Mucosa of gallbladder (tissue), 1 donor: ENCODE measurements at regions not wholly inside any gene's neighbourhood (a gene's known extent, or its start where the extent isn't known, plus 50 kb on each side); places are given as distances from the start of the nearest gene placed in this dataset.

Source experiments
- DNase-seq: peaks from one replicate; pipeline ENCODE4 v3.0.0-alpha.2; 2020; ENCODE audit warnings: low spot score
- donor health status: DM: no; HTN: no; CAD: no.

GRCh38 chr4:160831165-160831922 lies 1332.5 kb downstream of the FSTL5 start:
- no peak for DNase-seq

DNA sequence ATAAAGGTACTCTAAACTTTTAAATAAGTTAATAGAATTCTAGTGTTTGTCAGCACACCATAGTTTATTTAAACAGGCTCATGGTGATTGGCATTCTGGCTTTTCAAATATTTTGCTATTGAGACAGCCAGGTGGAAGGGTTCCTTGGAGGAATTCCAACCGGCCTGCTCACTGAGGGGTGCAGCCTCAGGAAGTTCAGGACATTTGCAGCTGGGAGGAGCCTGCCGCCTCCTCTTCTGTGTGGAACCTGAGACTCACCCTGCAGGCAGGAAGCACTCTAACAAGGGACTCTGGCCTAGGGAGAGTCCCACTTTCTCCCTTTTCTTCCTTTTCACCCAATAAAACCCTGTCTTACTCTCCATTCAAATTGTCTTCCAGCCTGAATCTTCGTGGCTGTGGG lies 1328.0 kb downstream of the FSTL5 start:
- DNase-seq = no peak

- DNase-seq = no peak
Measured at GRCh38 chr4:160836431-160836830, 1327.4 kb downstream of the FSTL5 start.

GRCh38 chr4:160846121-160846520 lies 1317.7 kb downstream of the FSTL5 start:
- no peak for DNase-seq

- no peak for DNase-seq
Measured at GRCh38 chr4:160847228-160847627, 1316.6 kb downstream of the FSTL5 start.

DNA sequence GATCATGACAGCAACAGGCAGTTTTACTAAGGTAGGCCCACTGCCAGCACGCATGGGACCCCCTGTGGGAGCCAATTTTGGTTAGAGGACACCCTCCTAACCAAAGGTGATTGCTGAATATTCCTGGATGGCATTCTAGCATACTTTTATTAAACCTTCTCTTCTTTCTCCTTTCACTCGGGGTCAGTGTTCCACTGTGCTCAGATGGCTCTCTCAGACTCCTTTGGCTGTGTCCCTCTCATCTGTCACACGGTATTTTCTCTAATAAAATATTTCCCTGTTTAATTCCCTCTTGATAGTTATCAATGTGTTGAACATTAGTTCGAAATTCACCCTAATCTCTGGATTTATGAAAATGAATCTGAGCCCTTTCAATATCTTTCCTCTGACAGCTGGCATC lies 1315.3 kb downstream of the FSTL5 start:
- DNase-seq = no peak

DNA sequence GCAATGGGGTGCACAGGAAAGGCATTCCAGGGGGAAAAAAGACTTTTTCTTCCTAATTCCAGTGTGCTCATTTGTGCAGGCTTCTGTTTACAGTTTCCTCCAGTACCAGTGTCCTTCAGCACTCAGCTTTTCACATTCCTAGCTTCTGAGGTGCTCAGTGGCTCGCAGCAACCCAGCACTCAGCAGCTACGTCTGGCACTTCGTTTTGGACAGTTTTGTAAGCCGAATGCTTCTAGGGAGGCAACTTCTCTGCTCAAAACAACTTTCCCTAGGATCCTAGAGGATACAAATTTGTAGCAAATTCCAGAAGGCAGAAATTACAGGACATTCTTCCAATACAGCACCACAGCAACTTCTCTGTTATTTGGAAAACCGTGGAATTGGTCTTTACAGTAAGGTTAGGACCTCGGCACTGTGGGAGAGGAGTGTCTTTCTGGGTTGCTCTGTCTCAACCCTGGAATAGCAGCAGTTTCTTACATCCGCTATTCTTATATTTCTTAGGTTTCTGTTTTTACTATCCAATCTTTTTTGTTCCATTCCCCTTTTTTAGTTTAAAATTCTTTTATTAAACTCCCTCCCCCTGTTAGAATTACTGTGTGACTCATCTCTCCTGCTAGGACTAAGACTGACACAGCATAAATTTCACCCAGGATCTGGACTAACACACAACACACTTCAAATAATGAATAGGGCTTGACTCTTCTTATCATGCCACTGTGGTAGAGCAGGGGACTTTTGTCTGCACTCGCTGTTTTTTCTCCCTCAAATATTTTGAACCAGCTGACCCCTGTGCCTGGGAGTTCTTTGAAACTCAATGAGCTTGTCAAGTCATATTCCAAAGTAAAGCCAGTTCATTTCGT lies 1314.7 kb downstream of the FSTL5 start:
- no peak for DNase-seq

DNA sequence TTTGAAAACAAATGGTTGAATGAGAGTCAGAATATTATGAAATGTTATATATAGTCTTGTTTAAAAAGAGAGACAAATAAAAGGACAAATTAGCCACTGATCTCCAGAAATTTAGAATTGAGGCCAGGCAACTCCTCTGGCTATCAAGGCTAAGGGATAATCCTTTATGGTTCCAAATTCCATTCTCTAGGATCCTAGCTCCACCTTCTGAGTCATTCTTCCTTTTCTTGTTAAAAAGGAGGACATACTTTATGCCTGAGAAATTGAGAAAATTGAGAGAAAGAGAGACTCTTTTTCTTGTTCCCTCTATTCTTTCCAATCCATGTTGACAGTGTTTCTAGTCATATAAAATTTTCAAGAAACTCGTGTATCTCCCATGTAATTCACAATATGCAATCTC lies 1299.5 kb downstream of the FSTL5 start:
- DNase-seq = no peak

GRCh38 chr4:160869899-160870298 lies 1293.9 kb downstream of the FSTL5 start:
- DNase-seq = no peak

GRCh38 chr4:160872491-160872890 lies 1291.3 kb downstream of the FSTL5 start:
- no peak for DNase-seq

DNA sequence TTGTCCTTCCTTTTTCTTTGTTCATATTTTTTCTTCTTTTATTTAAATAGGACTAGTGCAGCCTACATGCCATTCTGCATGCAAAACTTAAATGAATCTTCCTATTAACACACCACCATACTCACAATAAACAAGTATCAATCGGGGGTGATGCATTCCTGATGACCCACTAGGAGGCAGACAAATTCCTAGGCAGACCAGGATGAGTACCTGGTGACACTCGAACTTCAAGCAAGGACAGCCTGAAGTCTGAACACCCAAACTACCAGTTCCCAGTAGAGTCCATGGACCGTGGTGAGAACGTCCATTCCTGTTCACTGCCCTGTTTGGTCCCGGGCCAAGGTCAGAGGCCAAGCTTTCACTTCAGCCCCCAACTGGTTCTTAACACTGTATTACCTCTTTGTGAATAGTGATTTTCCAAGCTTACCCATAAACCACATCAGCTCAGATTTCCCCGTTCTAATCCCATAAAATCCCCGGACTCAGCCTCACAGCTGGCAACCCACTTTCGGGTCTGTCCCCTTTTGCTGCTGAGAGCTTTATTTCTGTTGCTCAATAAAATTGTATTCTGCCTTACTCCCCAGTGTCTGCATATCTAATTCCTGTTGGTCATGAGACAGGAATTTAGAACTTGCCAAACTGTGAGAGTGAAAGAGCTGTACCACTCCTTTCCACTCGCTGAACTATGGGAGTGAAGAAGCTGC lies 1286.6 kb downstream of the FSTL5 start:
- DNase-seq = no peak

DNA sequence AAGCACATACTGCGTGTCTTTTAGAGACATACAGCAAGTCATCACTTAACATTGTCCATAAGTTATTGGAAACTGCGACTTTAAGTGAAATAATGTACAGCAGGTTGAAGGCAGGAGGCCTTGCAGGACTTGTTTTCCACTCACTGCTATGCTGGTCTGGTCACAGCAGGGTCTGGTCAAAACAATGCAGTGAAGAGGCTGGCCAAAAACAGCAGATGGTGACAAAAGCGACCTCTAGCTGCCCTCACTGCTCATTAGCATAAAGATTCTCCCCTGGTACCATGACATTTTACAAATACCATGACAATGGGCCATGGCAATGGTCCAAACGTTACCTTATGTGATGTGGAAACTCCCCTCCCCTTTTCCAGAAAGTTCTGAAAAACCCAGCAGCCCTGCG lies 1283.6 kb downstream of the FSTL5 start:
- DNase-seq = no peak

DNA sequence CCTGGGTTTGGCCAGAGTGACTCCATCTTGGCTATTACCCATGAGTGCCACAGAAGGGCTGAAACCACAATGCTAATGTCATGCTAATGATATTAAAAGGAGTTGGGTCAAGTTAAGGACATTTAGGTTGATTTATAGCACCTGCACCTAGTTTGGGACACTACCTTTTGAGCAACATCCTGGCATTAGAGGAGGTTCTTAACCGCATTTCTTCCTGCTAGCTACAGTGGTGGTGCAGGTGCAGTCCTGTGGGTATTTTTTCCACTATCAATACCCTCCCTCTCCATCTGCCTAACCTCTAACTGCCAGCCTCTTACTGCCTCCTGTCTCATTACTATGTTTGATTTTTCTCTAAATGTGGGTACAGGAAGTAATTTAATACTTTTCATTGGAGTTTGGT lies 1276.1 kb downstream of the FSTL5 start:
- DNase-seq = no peak

GRCh38 chr4:160894128-160894527 lies 1269.7 kb downstream of the FSTL5 start:
- DNase-seq = no peak

- no peak for DNase-seq
Measured at GRCh38 chr4:160894809-160895208, 1269.0 kb downstream of the FSTL5 start.

- no peak for DNase-seq
Measured at GRCh38 chr4:160927311-160927710, 1236.5 kb downstream of the FSTL5 start.

- DNase-seq = no peak
Measured at GRCh38 chr4:160928482-160928881, 1235.3 kb downstream of the FSTL5 start.

DNA sequence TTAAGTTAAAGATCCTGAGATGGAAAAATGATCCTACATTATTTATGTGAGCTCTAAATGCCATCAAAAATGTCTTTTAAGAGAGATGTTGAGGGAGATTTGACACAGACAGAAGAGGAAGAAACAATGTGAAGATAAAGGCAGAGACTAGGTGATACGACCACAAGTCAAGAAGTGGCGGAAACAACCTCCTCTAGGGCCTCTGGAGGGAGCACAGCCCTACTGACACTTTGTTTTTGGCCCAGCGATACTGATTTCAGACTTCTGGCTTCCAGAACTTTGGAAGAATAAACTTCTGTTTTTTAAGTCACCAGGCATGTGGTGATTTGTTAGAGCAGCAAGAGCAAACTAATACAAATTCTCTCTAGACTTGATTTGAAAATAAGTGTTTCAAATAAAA lies 1216.1 kb downstream of the FSTL5 start:
- DNase-seq = no peak

DNA sequence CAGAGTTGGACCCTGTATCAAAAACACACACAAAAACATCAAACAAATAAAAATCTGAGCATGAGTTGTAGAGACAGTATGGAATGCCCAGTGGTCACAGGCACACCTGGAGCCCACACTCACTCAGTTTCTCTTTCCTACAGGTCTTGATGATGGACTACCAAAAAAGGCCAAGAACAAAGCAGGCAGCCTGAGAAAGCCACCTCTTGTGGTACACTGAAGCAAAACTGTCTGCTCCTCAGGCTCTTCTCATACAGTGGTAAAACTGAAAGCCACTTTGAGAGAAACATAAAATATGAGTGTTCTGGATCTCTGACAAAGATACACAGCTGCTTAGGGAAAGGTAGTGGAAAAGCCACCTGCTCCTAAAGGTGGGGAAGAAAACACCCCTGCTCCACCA lies 1206.9 kb downstream of the FSTL5 start:
- DNase-seq = no peak

- DNase-seq = no peak
Measured at GRCh38 chr4:160969925-160970324, 1193.9 kb downstream of the FSTL5 start.

- DNase-seq = no peak
Measured at GRCh38 chr4:160980091-160980490, 1183.7 kb downstream of the FSTL5 start.

- DNase-seq = no peak
Measured at GRCh38 chr4:160981083-160981482, 1182.7 kb downstream of the FSTL5 start.

GRCh38 chr4:160983035-160983434 lies 1180.8 kb downstream of the FSTL5 start:
- no peak for DNase-seq
